ENCODE measurements at regions not wholly inside any gene's neighbourhood (a gene's known extent, or its start where the extent isn't known, plus 50 kb on each side); places are given as distances from the start of the nearest gene placed in this dataset.

- DNase-seq: no peak
- Histone ChIP-seq H3K9me3 (no peaks in the 10 kb centered on the region), H3K27ac (no peak overlapping the region), H3K36me3 (no peaks in the 10 kb centered on the region), H3K4me3 (no peak overlapping the region), H3K4me1 (no peaks in the 10 kb centered on the region), H3K27me3 (peaks cover 0 to 3% of the 10 kb centered on the region in 2 donors)
- intact Hi-C loops (cut with DNase I; ENCODE audit: low total_unique reads): no loop called here
- TF ChIP-seq CTCF (IDR thresholded peaks at IDR 0.05): no peak
Observed at GRCh38 chr1:184197831-184198230, 146.3 kb downstream of the TSEN15 start.

GRCh38 chr1:184199036-184199435, 147.5 kb downstream of the TSEN15 start:
- Histone ChIP-seq H3K36me3 (no peaks in the 10 kb centered on the region), H3K4me1 (no peaks in the 10 kb centered on the region), H3K9me3 (no peaks in the 10 kb centered on the region), H3K4me3 (no peak overlapping the region), H3K27me3 (no peaks in the 10 kb centered on the region), H3K27ac (no peak overlapping the region)
- no peak for DNase-seq
- intact Hi-C loops (cut with DNase I; ENCODE audit: low total_unique reads): no loop called here
- no peak for TF ChIP-seq CTCF (IDR thresholded peaks at IDR 0.05)

GRCh38 chr1:184199438-184200085, 148.0 kb downstream of the TSEN15 start:
- intact Hi-C loops (cut with DNase I; ENCODE audit: low total_unique reads): no loop called here
- no peak for TF ChIP-seq CTCF (IDR thresholded peaks at IDR 0.05)

GRCh38 chr1:184208622-184209021, 157.1 kb downstream of the TSEN15 start:
- H3K4me1 ChIP-seq: peaks cover 0 to 19% (median 7%) of the 10 kb centered on the region in 4 donors
- H3K27me3 ChIP-seq: no peaks in the 10 kb centered on the region
- no peaks in the 10 kb centered on the region for H3K9me3 ChIP-seq
- intact Hi-C loops (cut with DNase I; ENCODE audit: low total_unique reads): no loop called here
- H3K4me3 ChIP-seq: no peak overlapping the region
- no peak for TF ChIP-seq CTCF (IDR thresholded peaks at IDR 0.05)
- no peak overlapping the region for H3K27ac ChIP-seq
- H3K36me3 ChIP-seq: no peaks in the 10 kb centered on the region
- no peak for DNase-seq

More at GRCh38 chr1:184199438-184200085, 148.0 kb downstream of the TSEN15 start:
- no peak for DNase-seq
- Histone ChIP-seq H3K9me3 (no peaks in the 10 kb centered on the region), H3K27me3 (no peaks in the 10 kb centered on the region), H3K4me1 (no peaks in the 10 kb centered on the region), H3K36me3 (no peaks in the 10 kb centered on the region), H3K27ac (no peak overlapping the region), H3K4me3 (no peak overlapping the region)

- TF ChIP-seq CTCF (IDR thresholded peaks at IDR 0.05): no peak
- no peak overlapping the region for H3K27ac ChIP-seq
- H3K4me1 ChIP-seq: peaks cover 0 to 19% (median 7%) of the 10 kb centered on the region in 4 donors
- no peaks in the 10 kb centered on the region for H3K9me3 ChIP-seq
- intact Hi-C loops (cut with DNase I; ENCODE audit: low total_unique reads): no loop called here
- no peaks in the 10 kb centered on the region for H3K36me3 ChIP-seq
- H3K4me3 ChIP-seq: no peak overlapping the region
- no peak for DNase-seq
- no peaks in the 10 kb centered on the region for H3K27me3 ChIP-seq
Observed at GRCh38 chr1:184210031-184210430, 158.5 kb downstream of the TSEN15 start.

- no peak overlapping the region for H3K4me3 ChIP-seq
- intact Hi-C loops (cut with DNase I; ENCODE audit: low total_unique reads): no loop called here
- no peak for DNase-seq
- H3K27me3 ChIP-seq: no peaks in the 10 kb centered on the region
- TF ChIP-seq CTCF (IDR thresholded peaks at IDR 0.05): no peak
- peaks cover 0 to 19% (median 7%) of the 10 kb centered on the region in 4 donors for H3K4me1 ChIP-seq
- H3K9me3 ChIP-seq: no peaks in the 10 kb centered on the region
- H3K36me3 ChIP-seq: no peaks in the 10 kb centered on the region
- no peak overlapping the region for H3K27ac ChIP-seq
Observed at GRCh38 chr1:184210862-184211261, 159.3 kb downstream of the TSEN15 start.
